Right atrium auricular region (tissue), 2 donors: ENCODE measurements at regions not wholly inside any gene's neighbourhood (a gene's known extent, or its start where the extent isn't known, plus 50 kb on each side); places are given as distances from the start of the nearest gene placed in this dataset.

Experiments
- DNase-seq: peaks from one replicate; pipeline ENCODE4 v3.0.0-alpha.2; 2019; ENCODE audit warnings: low spot score
- H3K27ac ChIP-seq, 2 donors: fragments of 200-600 bp; sonication (generic); 1 replicate in 1 of 2; 2 replicates in 1 of 2; pipeline ENCODE4 v1.5.1; 2016 to 2019
- H3K27me3 ChIP-seq, 2 donors: fragments of 200-600 bp; sonication (generic); one replicate each; pipeline versions ENCODE4 v1.5.1 to v1.6.0; 2017 to 2019
- H3K36me3 ChIP-seq: fragments of 200-600 bp; sonication (generic); one replicate; pipeline ENCODE4 v1.5.1; 2016
- H3K4me1 ChIP-seq, 2 donors: fragments of 200-600 bp; sonication (generic); one replicate each; pipeline versions ENCODE4 v1.5.1 to v1.6.0; 2017 to 2019
- H3K4me3 ChIP-seq, 2 donors: fragments of 200-600 bp; sonication (generic); 1 replicate in 1 of 2; 2 replicates in 1 of 2; pipeline ENCODE4 v1.5.1; 2017 to 2019; ENCODE audit warnings: mild to moderate bottlenecking in 1 of 2, moderate library complexity in 1 of 2
- H3K9me3 ChIP-seq, 2 donors: fragments of 200-600 bp; sonication (generic); one replicate each; pipeline ENCODE4 v1.5.1; 2019
- TF ChIP-seq, protein P1 (sequence below), 2 donors: fragments of 200-600 bp; sonication (generic); IDR thresholded peaks; one replicate each; pipeline ENCODE4 v1.5.1; 2019; ENCODE audit warnings: antibody characterized with exemption in 2 of 2

- DNase-seq, result no peak
- TF ChIP-seq, protein P1, sequence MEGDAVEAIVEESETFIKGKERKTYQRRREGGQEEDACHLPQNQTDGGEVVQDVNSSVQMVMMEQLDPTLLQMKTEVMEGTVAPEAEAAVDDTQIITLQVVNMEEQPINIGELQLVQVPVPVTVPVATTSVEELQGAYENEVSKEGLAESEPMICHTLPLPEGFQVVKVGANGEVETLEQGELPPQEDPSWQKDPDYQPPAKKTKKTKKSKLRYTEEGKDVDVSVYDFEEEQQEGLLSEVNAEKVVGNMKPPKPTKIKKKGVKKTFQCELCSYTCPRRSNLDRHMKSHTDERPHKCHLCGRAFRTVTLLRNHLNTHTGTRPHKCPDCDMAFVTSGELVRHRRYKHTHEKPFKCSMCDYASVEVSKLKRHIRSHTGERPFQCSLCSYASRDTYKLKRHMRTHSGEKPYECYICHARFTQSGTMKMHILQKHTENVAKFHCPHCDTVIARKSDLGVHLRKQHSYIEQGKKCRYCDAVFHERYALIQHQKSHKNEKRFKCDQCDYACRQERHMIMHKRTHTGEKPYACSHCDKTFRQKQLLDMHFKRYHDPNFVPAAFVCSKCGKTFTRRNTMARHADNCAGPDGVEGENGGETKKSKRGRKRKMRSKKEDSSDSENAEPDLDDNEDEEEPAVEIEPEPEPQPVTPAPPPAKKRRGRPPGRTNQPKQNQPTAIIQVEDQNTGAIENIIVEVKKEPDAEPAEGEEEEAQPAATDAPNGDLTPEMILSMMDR (IDR thresholded peaks at IDR 0.05), result no peak
- H3K36me3 ChIP-seq, result no peaks in the 10 kb centered on the region
- no peaks in the 10 kb centered on the region for H3K9me3 ChIP-seq
- H3K4me3 ChIP-seq, result no peak overlapping the region
- H3K4me1 ChIP-seq, result peaks cover 0 to 10% of the 10 kb centered on the region in 2 donors
- H3K27ac ChIP-seq, result no peak overlapping the region
- H3K27me3 ChIP-seq, result no peaks in the 10 kb centered on the region
Observed at GRCh38 chr13:40429706-40430545, 236.5 kb downstream of the FOXO1 start.

GRCh38 chr13:40432018-40432978 is 234.1 kb downstream of the FOXO1 start:
- TF ChIP-seq, protein P1 (IDR thresholded peaks at IDR 0.05), result no peak
- Histone ChIP-seq H3K27ac (no peak overlapping the region), H3K27me3 (no peaks in the 10 kb centered on the region), H3K36me3 (no peaks in the 10 kb centered on the region), H3K4me1 (peaks cover 0 to 10% of the 10 kb centered on the region in 2 donors), H3K4me3 (no peak overlapping the region), H3K9me3 (no peaks in the 10 kb centered on the region)
- DNase-seq, result no peak

DNA sequence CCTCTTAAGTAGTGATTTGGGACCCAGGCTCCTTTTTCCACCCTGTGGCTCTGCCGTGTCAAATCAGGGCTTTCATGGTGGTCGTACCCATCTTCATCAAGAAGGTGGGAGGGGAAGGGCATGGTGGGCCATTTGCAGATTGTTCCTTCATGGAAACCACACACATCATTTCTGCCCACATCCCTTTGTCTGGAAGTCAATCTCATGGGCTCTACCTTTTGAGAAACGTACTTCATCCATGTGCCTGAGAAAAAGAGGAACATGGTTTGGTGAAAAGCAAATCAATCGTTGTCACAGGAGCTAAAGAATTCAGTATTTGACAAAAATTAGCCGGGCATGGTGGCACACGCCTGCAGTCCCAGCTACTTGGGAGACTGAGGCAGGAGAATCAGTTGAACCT is 233.4 kb downstream of the FOXO1 start:
- no peaks in the 10 kb centered on the region for H3K36me3 ChIP-seq
- no peak for DNase-seq
- TF ChIP-seq, protein P1 (IDR thresholded peaks at IDR 0.05), result no peak
- no peak overlapping the region for H3K27ac ChIP-seq
- no peaks in the 10 kb centered on the region for H3K9me3 ChIP-seq
- no peak overlapping the region for H3K4me3 ChIP-seq
- peaks cover 0 to 10% of the 10 kb centered on the region in 2 donors for H3K4me1 ChIP-seq
- H3K27me3 ChIP-seq, result no peaks in the 10 kb centered on the region

GRCh38 chr13:40433577-40433976 is 232.9 kb downstream of the FOXO1 start:
- Histone ChIP-seq H3K36me3 (no peaks in the 10 kb centered on the region), H3K4me1 (peaks cover 0 to 15% of the 10 kb centered on the region in 2 donors), H3K27ac (no peak overlapping the region), H3K4me3 (no peak overlapping the region), H3K9me3 (no peaks in the 10 kb centered on the region), H3K27me3 (no peaks in the 10 kb centered on the region)
- no peak for DNase-seq
- TF ChIP-seq, protein P1 (IDR thresholded peaks at IDR 0.05), result no peak

DNA sequence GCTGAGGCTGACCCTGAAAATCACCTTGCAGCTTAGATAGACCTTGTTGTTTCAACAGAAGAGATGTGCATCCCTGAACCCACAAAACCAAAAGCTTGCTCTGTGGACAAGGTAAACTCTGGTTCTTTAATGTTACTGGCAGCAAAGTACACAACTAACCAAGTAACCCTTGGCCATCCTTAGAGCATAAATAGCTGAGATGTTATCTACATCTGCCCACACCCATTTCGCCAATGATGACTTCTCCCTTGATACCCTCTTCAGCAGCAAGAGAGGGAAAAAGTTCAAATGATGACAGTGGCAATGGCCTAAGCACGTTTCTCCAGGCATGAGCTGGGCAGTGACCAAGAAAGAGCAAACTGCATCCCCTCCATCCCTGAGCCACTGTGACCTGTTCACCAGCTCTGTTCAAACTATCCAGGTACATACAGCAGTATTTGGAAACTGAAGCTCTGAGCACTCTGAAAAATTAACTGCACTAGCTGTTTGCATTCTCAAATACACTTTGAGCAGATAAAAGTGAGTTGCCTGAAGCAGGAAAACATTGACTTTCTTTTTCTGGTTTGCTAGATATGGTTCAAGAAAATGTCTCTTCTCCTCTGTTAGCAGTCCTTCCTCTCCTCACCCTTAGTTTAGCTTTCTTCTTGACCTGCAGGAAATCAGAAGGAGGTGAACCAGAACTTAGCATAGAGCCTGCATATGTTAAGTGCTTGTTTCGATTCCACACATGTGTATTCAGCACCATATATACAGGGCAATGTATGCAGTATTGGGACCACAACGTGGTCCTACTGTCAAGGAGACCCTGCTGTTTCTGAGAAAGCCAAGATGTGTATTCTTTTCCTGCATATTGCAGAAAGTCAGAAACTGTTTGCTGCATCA is 231.7 kb downstream of the FOXO1 start:
- Histone ChIP-seq H3K27ac (no peak overlapping the region), H3K4me3 (no peak overlapping the region), H3K4me1 (peaks cover 0 to 27% of the 10 kb centered on the region in 2 donors), H3K27me3 (no peaks in the 10 kb centered on the region), H3K36me3 (no peaks in the 10 kb centered on the region), H3K9me3 (no peaks in the 10 kb centered on the region)
- TF ChIP-seq, protein P1 (IDR thresholded peaks at IDR 0.05), result no peak
- DNase-seq, result no peak
